G401.6 (cell line): ENCODE measurements at regions not wholly inside any gene's neighbourhood (a gene's known extent, or its start where the extent isn't known, plus 50 kb on each side); places are given as distances from the start of the nearest gene placed in this dataset.

ENCODE experiments used
- FAIRE-seq: peaks from 2 replicates; lab custom pipeline; 2012; peaks lifted over from hg19 to GRCh38; lab: Jason Lieb, UNC

GRCh38 chr2:220876080-220876824 lies 695.9 kb downstream of the EPHA4 start:
- FAIRE-seq: no peak

GRCh38 chr2:220877491-220877890 lies 694.6 kb downstream of the EPHA4 start:
- no peak for FAIRE-seq

- no peak for FAIRE-seq
Measured at GRCh38 chr2:220877897-220878296, 694.2 kb downstream of the EPHA4 start.

DNA sequence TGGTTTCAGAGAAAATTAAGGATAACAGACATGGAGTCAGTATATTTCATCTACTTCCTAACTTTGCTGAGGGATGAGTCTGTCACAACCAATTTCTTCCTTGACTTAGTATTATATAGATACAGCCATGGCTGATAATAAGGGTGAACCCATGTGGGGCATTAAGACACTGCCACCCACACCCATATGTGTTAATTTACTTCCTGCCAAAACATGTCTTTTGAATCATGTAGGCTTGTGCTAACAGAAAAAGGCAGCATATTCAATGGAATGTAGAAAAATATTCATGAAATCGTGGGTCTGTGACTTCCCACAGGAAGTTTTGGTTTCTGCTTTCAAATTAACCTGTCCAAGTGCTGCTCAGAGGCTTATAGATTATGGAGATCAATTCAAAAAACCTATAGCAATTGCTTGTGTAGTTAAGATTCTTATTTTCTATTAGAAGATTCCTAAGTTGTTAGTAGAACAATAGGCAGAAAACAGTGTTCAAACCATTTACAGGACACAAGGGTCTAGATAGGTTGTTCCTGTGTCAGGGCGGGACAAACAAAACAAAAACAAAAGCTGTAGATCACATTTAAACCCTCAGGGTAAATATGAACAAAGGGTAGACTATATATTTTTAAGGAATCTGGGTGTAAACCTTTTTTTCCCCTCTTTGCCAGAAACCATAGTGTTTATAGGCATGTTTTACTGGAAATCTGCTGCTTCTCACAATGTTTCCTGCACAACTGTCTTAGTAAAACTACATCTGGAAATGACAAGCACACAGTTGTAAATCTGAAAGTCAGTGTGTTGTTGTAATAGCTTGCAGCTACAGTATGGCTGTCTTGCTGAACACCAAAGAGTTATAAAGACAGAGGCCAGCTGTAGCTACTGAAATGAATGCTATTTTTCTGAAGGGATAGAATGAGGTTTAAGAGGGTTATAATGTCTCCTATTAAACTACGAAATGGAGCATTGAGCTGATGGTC lies 691.2 kb downstream of the EPHA4 start:
- no peak for FAIRE-seq

DNA sequence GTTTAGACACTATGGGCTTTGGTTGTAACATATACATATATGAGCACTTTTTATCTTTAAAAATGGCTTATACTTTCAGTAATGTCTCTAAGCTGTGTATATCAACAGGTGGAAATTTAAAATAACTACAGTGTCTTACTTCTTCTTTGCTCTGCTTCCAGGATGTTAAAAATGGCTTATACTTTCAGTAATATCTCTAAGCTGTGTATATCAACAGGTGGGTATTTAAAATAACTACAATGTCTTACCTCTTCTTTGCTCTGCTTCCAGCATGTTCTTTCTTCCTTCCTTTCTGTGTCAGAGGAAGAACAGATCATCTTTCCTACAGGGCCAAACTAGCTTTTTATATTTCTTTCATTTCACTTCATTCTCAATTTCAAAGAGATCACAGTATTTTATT lies 689.6 kb downstream of the EPHA4 start:
- FAIRE-seq: no peak

DNA sequence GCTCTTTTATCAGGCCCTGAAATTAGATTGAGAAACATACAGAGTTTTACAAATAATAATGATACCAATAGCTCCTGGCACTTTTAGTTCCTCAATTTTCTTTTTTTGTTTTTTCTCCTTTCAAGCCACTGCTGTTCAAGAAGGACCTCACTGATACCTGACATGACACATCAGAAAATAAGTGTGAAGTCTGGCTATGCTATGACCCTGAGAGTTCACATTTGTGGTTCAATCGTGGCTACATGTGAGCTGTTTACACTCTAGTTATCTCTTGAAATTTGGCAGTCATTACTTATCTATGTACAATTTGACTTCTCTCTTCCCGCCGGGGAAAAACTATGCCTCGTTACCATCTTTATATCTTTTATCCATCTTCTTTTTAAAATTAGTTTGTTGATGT lies 686.5 kb downstream of the EPHA4 start:
- no peak for FAIRE-seq

- FAIRE-seq: no peak
Measured at GRCh38 chr2:220887271-220887870, 684.7 kb downstream of the EPHA4 start.

DNA sequence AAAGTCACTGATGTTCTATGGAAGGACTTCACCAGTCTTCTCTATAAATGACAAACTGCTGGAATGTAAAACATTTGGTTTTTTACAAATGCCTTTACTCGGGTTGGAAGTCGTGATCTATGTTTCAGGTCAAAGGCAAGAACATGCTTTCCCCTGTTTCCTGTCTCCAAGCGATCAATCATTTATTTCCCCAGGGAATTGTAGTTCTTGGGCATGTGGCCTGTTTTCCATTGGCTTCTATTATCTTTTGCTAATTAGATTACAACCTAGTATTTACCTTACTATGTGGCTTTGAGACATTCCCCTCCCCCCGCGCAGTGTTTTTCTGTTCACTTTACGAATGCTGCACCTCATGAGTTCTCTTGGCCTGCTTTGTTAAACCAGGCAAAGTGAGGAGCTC lies 684.2 kb downstream of the EPHA4 start:
- FAIRE-seq: no peak

GRCh38 chr2:220890931-220891330 lies 681.2 kb downstream of the EPHA4 start:
- no peak for FAIRE-seq

- peak; percentile 60 for FAIRE-seq
Measured at GRCh38 chr2:220891405-220891804, 680.7 kb downstream of the EPHA4 start.

DNA sequence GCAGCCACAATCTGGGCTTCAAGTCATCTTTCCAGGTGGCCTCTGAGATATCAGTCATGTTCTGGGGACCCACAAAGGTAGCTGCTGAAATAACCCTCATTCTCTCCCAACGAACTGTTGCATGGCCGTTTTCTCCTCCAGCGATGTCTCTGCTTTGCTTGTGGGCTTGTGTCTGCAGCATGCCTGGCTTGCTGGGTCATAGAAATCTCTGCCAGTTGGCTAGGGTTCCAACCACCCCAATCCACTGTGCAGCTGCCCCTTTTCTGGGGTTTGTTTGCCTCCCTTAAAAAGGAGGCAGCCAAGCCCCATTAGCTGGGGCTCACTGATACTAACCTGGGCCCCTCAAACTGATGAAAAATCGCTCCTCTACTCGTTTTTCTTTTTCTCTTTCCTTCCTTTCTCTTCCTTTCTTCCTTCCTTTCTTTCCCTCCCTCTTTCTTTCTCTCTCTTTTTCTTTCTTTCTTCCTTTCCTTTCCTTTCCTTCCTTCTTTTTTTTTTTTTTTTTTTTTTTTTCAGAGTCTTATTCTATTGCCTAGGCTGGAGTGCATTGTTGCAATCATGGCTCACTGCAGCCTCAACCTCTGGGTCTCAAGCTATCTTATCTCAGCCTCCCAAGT lies 680.0 kb downstream of the EPHA4 start:
- no peak for FAIRE-seq

DNA sequence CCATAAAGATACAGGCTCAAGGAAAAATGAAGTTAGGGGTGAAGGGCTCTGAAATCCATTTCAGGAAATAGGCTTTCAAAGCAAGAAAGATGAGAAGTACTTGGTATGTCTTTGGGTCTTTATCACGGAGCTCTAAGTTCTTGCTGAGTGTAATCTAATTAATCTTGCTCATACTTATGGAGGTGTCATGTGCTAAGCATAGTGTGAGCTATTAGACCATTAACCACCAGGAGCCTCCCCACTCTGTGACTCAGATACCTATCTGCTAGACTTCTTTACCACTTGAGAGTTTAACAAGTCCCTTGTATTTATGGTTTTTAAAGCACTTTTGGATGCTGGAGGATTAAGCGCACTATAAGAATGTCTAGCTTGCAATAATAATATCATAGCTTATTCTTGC lies 678.7 kb downstream of the EPHA4 start:
- no peak for FAIRE-seq

- FAIRE-seq: no peak
Measured at GRCh38 chr2:220894069-220894468, 678.0 kb downstream of the EPHA4 start.

GRCh38 chr2:220899492-220899891 lies 672.6 kb downstream of the EPHA4 start:
- FAIRE-seq: no peak

- FAIRE-seq: no peak
Measured at GRCh38 chr2:220904015-220904414, 668.1 kb downstream of the EPHA4 start.

DNA sequence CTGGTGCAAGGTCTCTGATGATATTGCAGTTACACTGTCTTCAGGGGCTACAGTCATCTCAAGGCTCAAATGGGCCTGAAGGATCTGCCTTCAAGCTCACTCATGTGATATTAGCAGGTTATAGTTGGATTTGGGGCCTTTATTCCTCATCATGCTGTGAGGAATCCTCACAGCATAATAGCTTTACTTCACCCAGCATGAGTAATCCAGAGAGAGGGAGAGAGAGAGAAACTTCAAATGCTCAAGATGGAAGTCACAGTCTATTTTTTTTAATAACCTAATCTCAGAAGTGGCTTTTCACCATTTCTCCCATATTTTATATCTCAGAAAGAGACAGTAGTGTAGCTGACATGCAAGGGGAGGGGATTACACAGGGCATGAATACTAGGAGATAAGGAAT lies 658.7 kb downstream of the EPHA4 start:
- FAIRE-seq: no peak

- no peak for FAIRE-seq
Measured at GRCh38 chr2:220915092-220915623, 656.9 kb downstream of the EPHA4 start.

GRCh38 chr2:220916931-220917330 lies 655.2 kb downstream of the EPHA4 start:
- FAIRE-seq: no peak

GRCh38 chr2:220930271-220931076 lies 641.6 kb downstream of the EPHA4 start:
- FAIRE-seq: no peak

DNA sequence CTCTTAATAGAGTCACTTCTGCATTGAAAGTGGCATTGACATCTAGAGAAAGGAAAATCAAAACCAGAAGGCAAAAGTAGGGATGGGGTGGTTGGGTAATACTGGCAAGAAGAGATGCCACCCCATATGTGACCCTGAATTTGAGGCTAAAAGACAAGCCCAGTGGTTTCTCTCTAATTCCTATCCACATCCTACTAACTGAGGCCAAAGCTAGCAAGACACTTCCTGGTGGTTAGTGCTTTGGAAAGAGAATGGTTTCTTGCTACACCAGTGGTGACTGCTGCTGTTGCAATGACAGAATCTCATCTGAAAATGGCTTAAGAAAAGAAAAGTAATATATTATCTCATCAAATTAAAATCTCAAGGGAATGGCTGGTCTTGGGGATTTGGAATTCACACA lies 640.6 kb downstream of the EPHA4 start:
- no peak for FAIRE-seq

- FAIRE-seq: no peak
Measured at GRCh38 chr2:220932041-220932440, 640.1 kb downstream of the EPHA4 start.
